LNCaP clone FGC (cell line): ENCODE measurements at regions not wholly inside any gene's neighbourhood (a gene's known extent, or its start where the extent isn't known, plus 50 kb on each side); places are given as distances from the start of the nearest gene placed in this dataset.

ENCODE experiments used
- DNase-seq: peaks from one replicate; pipeline ENCODE4 v3.0.0-alpha.2; 2011; ENCODE audit warnings: low read depth
- H3K4me3 ChIP-seq: 2 replicates; pipeline ENCODE4 v1.5.1; 2011; ENCODE audit warnings: mild to moderate bottlenecking, low read depth, low read length, control low read depth
- TF ChIP-seq, protein P1 (sequence below): IDR thresholded peaks from 2 replicates; pipeline ENCODE4 v1.5.1; 2012; ENCODE audit warnings: mild to moderate bottlenecking; ENCODE audit not compliant: control insufficient read depth, insufficient read depth; ENCODE audit errors: extremely low read depth

- DNase-seq, result no peak
- H3K4me3 ChIP-seq, result no peak overlapping the region
- TF ChIP-seq, protein P1, sequence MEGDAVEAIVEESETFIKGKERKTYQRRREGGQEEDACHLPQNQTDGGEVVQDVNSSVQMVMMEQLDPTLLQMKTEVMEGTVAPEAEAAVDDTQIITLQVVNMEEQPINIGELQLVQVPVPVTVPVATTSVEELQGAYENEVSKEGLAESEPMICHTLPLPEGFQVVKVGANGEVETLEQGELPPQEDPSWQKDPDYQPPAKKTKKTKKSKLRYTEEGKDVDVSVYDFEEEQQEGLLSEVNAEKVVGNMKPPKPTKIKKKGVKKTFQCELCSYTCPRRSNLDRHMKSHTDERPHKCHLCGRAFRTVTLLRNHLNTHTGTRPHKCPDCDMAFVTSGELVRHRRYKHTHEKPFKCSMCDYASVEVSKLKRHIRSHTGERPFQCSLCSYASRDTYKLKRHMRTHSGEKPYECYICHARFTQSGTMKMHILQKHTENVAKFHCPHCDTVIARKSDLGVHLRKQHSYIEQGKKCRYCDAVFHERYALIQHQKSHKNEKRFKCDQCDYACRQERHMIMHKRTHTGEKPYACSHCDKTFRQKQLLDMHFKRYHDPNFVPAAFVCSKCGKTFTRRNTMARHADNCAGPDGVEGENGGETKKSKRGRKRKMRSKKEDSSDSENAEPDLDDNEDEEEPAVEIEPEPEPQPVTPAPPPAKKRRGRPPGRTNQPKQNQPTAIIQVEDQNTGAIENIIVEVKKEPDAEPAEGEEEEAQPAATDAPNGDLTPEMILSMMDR, result no peak
Observed at GRCh38 chr5:74257060-74257527, 383.4 kb downstream of the ENC1 start.

- TF ChIP-seq, protein P1, result no peak
- no peak overlapping the region for H3K4me3 ChIP-seq
- DNase-seq, result no peak
Observed at GRCh38 chr5:74255692-74256392, 384.7 kb downstream of the ENC1 start.

DNA sequence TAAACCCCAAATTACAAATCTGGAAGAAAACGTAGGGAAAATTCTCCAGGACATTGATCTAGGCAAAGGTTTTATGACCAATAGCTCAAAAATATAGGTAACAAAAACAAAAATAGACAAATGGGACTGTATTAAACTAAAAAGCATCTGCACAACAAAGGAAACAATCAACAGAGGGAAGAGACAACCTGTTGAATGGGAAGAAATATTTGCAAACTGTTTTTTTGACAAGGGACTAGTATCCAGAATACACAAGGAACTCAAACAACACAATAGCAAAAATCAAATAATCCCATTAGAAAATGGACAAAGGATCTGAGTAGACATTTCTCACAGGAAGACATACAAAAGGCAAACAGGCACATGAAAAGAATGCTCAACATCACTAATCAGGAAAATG, 386.3 kb downstream of the ENC1 start:
- TF ChIP-seq, protein P1, result no peak
- no peak for DNase-seq
- no peak overlapping the region for H3K4me3 ChIP-seq

DNA sequence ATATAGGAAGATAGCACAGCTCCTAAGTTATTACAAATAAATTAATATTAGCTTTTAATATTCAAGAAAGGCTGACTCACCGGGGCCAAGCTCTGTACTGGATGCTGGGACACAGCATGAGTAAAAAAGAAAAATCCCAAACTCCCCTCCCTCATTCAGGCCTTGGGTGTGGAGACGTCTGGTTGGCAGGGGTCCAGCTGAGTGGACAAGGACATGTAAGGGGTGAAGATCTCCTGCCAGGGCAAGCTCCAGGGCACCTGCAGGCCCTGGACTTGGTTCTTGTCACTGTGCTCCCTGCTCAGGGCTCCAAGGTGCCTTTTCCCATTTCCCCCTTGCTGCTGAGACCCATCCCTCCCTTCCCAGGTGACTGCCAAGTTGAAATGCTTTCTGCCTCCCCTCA, 388.5 kb downstream of the ENC1 start:
- TF ChIP-seq, protein P1, result no peak
- no peak overlapping the region for H3K4me3 ChIP-seq
- DNase-seq, result no peak

GRCh38 chr5:74251141-74252035, 389.1 kb downstream of the ENC1 start:
- H3K4me3 ChIP-seq, result no peak overlapping the region
- TF ChIP-seq, protein P1, result no peak
- DNase-seq, result no peak

DNA sequence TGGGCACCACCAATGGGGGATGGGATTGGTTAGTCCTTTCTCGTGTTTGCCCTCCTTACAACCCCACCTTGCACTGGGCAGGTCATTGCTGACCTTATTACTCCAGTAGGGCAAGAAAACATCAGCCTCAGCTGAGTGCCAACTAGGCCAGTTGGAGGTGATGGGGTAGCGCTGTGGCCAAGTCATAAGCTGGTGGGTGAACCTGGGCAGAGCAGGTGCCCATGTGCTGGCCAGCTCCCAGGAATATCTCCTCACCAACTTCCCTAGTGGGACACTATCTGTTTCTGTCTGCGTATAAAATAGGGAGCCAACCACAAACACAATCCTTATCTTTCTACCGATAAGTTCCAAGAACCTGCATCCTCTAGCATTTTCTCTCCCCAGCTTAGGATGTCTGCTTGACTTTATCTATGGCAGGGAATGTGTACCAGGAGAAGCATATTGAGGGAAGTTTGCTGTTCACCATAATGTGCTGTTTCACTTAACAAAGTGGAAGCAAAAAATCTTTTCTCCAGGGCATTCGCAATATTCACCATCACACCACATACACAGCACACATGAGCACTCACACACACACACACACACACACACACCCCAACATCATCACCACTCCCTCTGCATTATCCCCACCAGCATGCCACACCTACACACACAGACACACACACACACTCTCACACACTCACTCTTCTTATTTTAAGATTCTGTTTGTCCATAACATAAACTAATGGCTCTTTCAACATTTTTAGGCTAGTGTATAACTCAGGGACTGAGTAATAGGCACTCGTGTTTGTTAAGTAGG, 390.0 kb downstream of the ENC1 start:
- TF ChIP-seq, protein P1, result no peak
- DNase-seq, result no peak
- no peak overlapping the region for H3K4me3 ChIP-seq
